Stomach (tissue), 4 donors: ENCODE measurements at regions not wholly inside any gene's neighbourhood (a gene's known extent, or its start where the extent isn't known, plus 50 kb on each side); places are given as distances from the start of the nearest gene placed in this dataset.

Experiments
- POLR2A ChIP-seq, 4 donors: fragments of 450-650 bp; IDR thresholded peaks; one replicate each; pipeline ENCODE4 v1.6.1; 2016; ENCODE audit warnings: antibody characterized with exemption in 4 of 4, control low read depth in 2 of 4, mild to moderate bottlenecking in 1 of 4, moderate library complexity in 1 of 4
- POLR2AphosphoS5 ChIP-seq, 3 donors: sonication (generic); formaldehyde crosslinking; IDR thresholded peaks; one replicate each; pipeline ENCODE4 v1.6.1; 2016; ENCODE audit warnings: antibody characterized with exemption in 3 of 3
- TF ChIP-seq, protein P1 (sequence below), 7 experiments: fragments of 450-650 bp in 4 of 7; fragments of 200-600 bp in 3 of 7; sonication (generic) in 3 of 7; IDR thresholded peaks; one replicate each; pipeline ENCODE4 v1.5.1; 2016 to 2019; ENCODE audit warnings: antibody characterized with exemption in 7 of 7, control low read depth in 2 of 7, mild to moderate bottlenecking in 1 of 7

DNA sequence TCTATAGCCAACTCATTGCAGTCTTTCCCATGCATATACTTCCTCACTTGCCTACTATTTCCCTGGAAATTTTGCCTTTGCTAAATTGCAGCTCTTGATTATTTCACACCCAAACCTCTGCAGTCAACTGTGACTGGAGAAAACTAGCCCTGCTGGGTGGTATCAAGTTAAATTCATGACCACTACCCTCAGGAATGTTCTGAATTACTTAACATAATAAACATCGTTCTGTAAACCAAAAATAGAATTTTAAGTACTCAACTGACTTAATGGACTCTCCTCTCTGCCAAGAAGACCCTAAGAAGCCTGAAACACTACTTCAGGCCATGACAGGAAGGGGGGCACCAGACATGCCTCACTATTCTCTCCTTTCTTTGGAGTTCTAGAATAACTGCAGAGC lies 1278.0 kb upstream of the GBE1 start:
- TF ChIP-seq, protein P1, sequence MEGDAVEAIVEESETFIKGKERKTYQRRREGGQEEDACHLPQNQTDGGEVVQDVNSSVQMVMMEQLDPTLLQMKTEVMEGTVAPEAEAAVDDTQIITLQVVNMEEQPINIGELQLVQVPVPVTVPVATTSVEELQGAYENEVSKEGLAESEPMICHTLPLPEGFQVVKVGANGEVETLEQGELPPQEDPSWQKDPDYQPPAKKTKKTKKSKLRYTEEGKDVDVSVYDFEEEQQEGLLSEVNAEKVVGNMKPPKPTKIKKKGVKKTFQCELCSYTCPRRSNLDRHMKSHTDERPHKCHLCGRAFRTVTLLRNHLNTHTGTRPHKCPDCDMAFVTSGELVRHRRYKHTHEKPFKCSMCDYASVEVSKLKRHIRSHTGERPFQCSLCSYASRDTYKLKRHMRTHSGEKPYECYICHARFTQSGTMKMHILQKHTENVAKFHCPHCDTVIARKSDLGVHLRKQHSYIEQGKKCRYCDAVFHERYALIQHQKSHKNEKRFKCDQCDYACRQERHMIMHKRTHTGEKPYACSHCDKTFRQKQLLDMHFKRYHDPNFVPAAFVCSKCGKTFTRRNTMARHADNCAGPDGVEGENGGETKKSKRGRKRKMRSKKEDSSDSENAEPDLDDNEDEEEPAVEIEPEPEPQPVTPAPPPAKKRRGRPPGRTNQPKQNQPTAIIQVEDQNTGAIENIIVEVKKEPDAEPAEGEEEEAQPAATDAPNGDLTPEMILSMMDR (IDR thresholded peaks at IDR 0.05): no peak
- TF ChIP-seq POLR2AphosphoS5 (IDR thresholded peaks at IDR 0.05) (no peak), POLR2A (IDR thresholded peaks at IDR 0.05) (no peak)
